ENCODE measurements at regions not wholly inside any gene's neighbourhood (a gene's known extent, or its start where the extent isn't known, plus 50 kb on each side); places are given as distances from the start of the nearest gene placed in this dataset.

- intact Hi-C loops (cut with micrococcal nuclease), result no loop called here
- 81% methylated on average over 5 of the region's 5 CpGs for WGBS (ENCODE audit: insufficient coverage)
These were observed 204.8 kb upstream of the TOPAZ1 start for GRCh38 chr3:44036850-44037249.

GRCh38 chr3:44039006-44039405 is 202.7 kb upstream of the TOPAZ1 start:
- Mint-ChIP-seq H3K9me3 (no peaks in the 10 kb centered on the region), H3K27me3 (ENCODE audit: low read depth in 2 of 2) (peaks cover 2 to 17% of the 10 kb centered on the region in 2 donors), H3K27ac (no peak overlapping the region), H3K4me3 (no peak overlapping the region), H3K4me1 (no peaks in the 10 kb centered on the region), H3K36me3 (no peaks in the 10 kb centered on the region)
- no peak for ATAC-seq
- H3K36me3 ChIP-seq (ENCODE audit: control insufficient read depth, insufficient read depth, low read length), result no peaks in the 10 kb centered on the region
- H3K4me1 ChIP-seq (ENCODE audit: control insufficient read depth, insufficient read depth, low read length), result no peaks in the 10 kb centered on the region
- intact Hi-C loops (cut with micrococcal nuclease), result no loop called here
- WGBS (ENCODE audit: insufficient coverage), result 68% methylated on average over 2 of the region's 2 CpGs
- H3K27ac ChIP-seq (ENCODE audit: low read length), result no peak overlapping the region
- TF ChIP-seq, protein P1, sequence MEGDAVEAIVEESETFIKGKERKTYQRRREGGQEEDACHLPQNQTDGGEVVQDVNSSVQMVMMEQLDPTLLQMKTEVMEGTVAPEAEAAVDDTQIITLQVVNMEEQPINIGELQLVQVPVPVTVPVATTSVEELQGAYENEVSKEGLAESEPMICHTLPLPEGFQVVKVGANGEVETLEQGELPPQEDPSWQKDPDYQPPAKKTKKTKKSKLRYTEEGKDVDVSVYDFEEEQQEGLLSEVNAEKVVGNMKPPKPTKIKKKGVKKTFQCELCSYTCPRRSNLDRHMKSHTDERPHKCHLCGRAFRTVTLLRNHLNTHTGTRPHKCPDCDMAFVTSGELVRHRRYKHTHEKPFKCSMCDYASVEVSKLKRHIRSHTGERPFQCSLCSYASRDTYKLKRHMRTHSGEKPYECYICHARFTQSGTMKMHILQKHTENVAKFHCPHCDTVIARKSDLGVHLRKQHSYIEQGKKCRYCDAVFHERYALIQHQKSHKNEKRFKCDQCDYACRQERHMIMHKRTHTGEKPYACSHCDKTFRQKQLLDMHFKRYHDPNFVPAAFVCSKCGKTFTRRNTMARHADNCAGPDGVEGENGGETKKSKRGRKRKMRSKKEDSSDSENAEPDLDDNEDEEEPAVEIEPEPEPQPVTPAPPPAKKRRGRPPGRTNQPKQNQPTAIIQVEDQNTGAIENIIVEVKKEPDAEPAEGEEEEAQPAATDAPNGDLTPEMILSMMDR (IDR thresholded peaks at IDR 0.05), result no peak
- no peaks in the 10 kb centered on the region for H3K27me3 ChIP-seq (ENCODE audit: control insufficient read depth, insufficient read depth, low read length)
- H3K4me3 ChIP-seq (ENCODE audit: low read length), result no peak overlapping the region
- no peak for DNase-seq
- no peaks in the 10 kb centered on the region for H3K9me3 ChIP-seq (ENCODE audit: control insufficient read depth, insufficient read depth, low read length)

More at GRCh38 chr3:44036850-44037249, 204.8 kb upstream of the TOPAZ1 start:
- no peaks in the 10 kb centered on the region for H3K4me1 ChIP-seq (ENCODE audit: control insufficient read depth, insufficient read depth, low read length)
- H3K27me3 Mint-ChIP-seq (ENCODE audit: low read depth in 2 of 2), result peaks cover 12 to 26% of the 10 kb centered on the region in 2 donors
- H3K36me3 Mint-ChIP-seq, result no peaks in the 10 kb centered on the region
- no peaks in the 10 kb centered on the region for H3K36me3 ChIP-seq (ENCODE audit: control insufficient read depth, insufficient read depth, low read length)
- H3K4me3 ChIP-seq (ENCODE audit: low read length), result no peak overlapping the region
- TF ChIP-seq, protein P1 (IDR thresholded peaks at IDR 0.05), result no peak
- no peak overlapping the region for H3K4me3 Mint-ChIP-seq
- H3K27me3 ChIP-seq (ENCODE audit: control insufficient read depth, insufficient read depth, low read length), result no peaks in the 10 kb centered on the region
- H3K9me3 Mint-ChIP-seq, result no peaks in the 10 kb centered on the region
- no peak overlapping the region for H3K27ac Mint-ChIP-seq
- DNase-seq (no peak), ATAC-seq (no peak)
- H3K4me1 Mint-ChIP-seq, result no peaks in the 10 kb centered on the region
- H3K27ac ChIP-seq (ENCODE audit: low read length), result no peak overlapping the region
- H3K9me3 ChIP-seq (ENCODE audit: control insufficient read depth, insufficient read depth, low read length), result no peaks in the 10 kb centered on the region

GRCh38 chr3:44041726-44042125 is 200.0 kb upstream of the TOPAZ1 start:
- H3K36me3 Mint-ChIP-seq, result no peaks in the 10 kb centered on the region
- no peak for DNase-seq
- 64% methylated on average over 3 of the region's 4 CpGs for WGBS (ENCODE audit: insufficient coverage)

GRCh38 chr3:44042772-44043171 is 198.9 kb upstream of the TOPAZ1 start:
- Mint-ChIP-seq H3K9me3 (no peaks in the 10 kb centered on the region), H3K4me3 (no peak overlapping the region), H3K4me1 (no peaks in the 10 kb centered on the region), H3K27me3 (ENCODE audit: low read depth in 2 of 2) (peaks cover 2 to 7% of the 10 kb centered on the region in 2 donors), H3K36me3 (no peaks in the 10 kb centered on the region), H3K27ac (no peak overlapping the region)
- intact Hi-C loops (cut with micrococcal nuclease), result no loop called here
- DNase-seq, result no peak
- 54% methylated on average over 3 of the region's 4 CpGs for WGBS (ENCODE audit: insufficient coverage)
- H3K27ac ChIP-seq (ENCODE audit: low read length), result no peak overlapping the region
- no peaks in the 10 kb centered on the region for H3K9me3 ChIP-seq (ENCODE audit: control insufficient read depth, insufficient read depth, low read length)
- H3K27me3 ChIP-seq (ENCODE audit: control insufficient read depth, insufficient read depth, low read length), result no peaks in the 10 kb centered on the region
- no peak overlapping the region for H3K4me3 ChIP-seq (ENCODE audit: low read length)
- ATAC-seq, result no peak
- no peaks in the 10 kb centered on the region for H3K36me3 ChIP-seq (ENCODE audit: control insufficient read depth, insufficient read depth, low read length)
- no peaks in the 10 kb centered on the region for H3K4me1 ChIP-seq (ENCODE audit: control insufficient read depth, insufficient read depth, low read length)
- TF ChIP-seq, protein P1 (IDR thresholded peaks at IDR 0.05), result no peak

More at GRCh38 chr3:44041726-44042125, 200.0 kb upstream of the TOPAZ1 start:
- Mint-ChIP-seq H3K27ac (no peak overlapping the region), H3K4me1 (no peaks in the 10 kb centered on the region), H3K4me3 (no peak overlapping the region), H3K27me3 (ENCODE audit: low read depth in 2 of 2) (peaks cover 2 to 7% of the 10 kb centered on the region in 2 donors), H3K9me3 (no peaks in the 10 kb centered on the region)
- Histone ChIP-seq H3K27me3 (ENCODE audit: control insufficient read depth, insufficient read depth, low read length) (no peaks in the 10 kb centered on the region), H3K4me3 (ENCODE audit: low read length) (no peak overlapping the region), H3K9me3 (ENCODE audit: control insufficient read depth, insufficient read depth, low read length) (no peaks in the 10 kb centered on the region), H3K4me1 (ENCODE audit: control insufficient read depth, insufficient read depth, low read length) (no peaks in the 10 kb centered on the region), H3K27ac (ENCODE audit: low read length) (no peak overlapping the region), H3K36me3 (ENCODE audit: control insufficient read depth, insufficient read depth, low read length) (no peaks in the 10 kb centered on the region)
- TF ChIP-seq, protein P1 (IDR thresholded peaks at IDR 0.05), result no peak
- intact Hi-C loops (cut with micrococcal nuclease), result no loop called here
- no peak for ATAC-seq
